CD14-positive monocyte (primary cell): ENCODE measurements at regions not wholly inside any gene's neighbourhood (a gene's known extent, or its start where the extent isn't known, plus 50 kb on each side); places are given as distances from the start of the nearest gene placed in this dataset.

ENCODE experiments used
- DNase-seq, 3 donors: peaks; one replicate each; pipeline ENCODE4 v3.0.0-alpha.2; 2011 to 2022
- H2AFZ ChIP-seq: 2 replicates; pipeline ENCODE4 v1.6.0; 2012; ENCODE audit warnings: mild to moderate bottlenecking, low read depth, low read length, inconsistent platforms; ENCODE audit not compliant: insufficient read depth, poor library complexity, severe bottlenecking
- H3K27ac ChIP-seq, 2 donors: 1 replicate in 1 of 2; 2 replicates in 1 of 2; pipeline ENCODE4 v1.5.1; 2012 to 2013; ENCODE audit warnings: low read length in 2 of 2, control low read depth in 1 of 2, inconsistent platforms in 1 of 2, low read depth in 1 of 2, mild to moderate bottlenecking in 1 of 2
- H3K27me3 ChIP-seq, 2 donors: one replicate each; pipeline versions ENCODE4 v1.6.0 to v1.6.1; 2011 to 2013; ENCODE audit warnings: low read length in 2 of 2; ENCODE audit not compliant: control insufficient read depth in 2 of 2, insufficient read depth in 2 of 2
- H3K36me3 ChIP-seq, 2 donors: replicated peaks in 1 of 2; 1 replicate in 1 of 2; 2 replicates in 1 of 2; pipeline versions ENCODE4 v1.5.1 to v1.6.1; 2012 to 2013; ENCODE audit warnings: low read length in 2 of 2, control low read depth in 1 of 2, inconsistent platforms in 1 of 2, mild to moderate bottlenecking in 1 of 2; ENCODE audit not compliant: insufficient read depth in 2 of 2, control insufficient read depth in 1 of 2
- H3K4me1 ChIP-seq, 2 donors: 1 replicate in 1 of 2; 2 replicates in 1 of 2; pipeline versions ENCODE4 v1.5.1 to v1.6.1; 2012 to 2013; ENCODE audit warnings: low read length in 2 of 2, control low read depth in 1 of 2, inconsistent platforms in 1 of 2, mild to moderate bottlenecking in 1 of 2, moderate library complexity in 1 of 2; ENCODE audit not compliant: insufficient read depth in 2 of 2, control insufficient read depth in 1 of 2
- H3K4me2 ChIP-seq: replicated peaks from 2 replicates; pipeline ENCODE3; 2012; ENCODE audit warnings: low read length, moderate library complexity, mild to moderate bottlenecking; ENCODE audit not compliant: poor library complexity, severe bottlenecking; ENCODE audit errors: extremely low read depth
- H3K4me3 ChIP-seq, 3 experiments: fragments of 200-600 bp in 1 of 3; sonication (generic) in 1 of 3; replicated peaks in 1 of 3; 1 replicate in 2 of 3; 2 replicates in 1 of 3; pipeline ENCODE4 v1.5.1; 2011 to 2013; ENCODE audit warnings: low read length in 3 of 3, mild to moderate bottlenecking in 3 of 3, control low read depth in 2 of 3, low read depth in 2 of 3, inconsistent platforms in 1 of 3, moderate library complexity in 1 of 3
- H3K79me2 ChIP-seq: 2 replicates; pipeline ENCODE4 v1.6.0; 2012; ENCODE audit warnings: mild to moderate bottlenecking, control low read depth, inconsistent platforms, low read length, moderate library complexity; ENCODE audit not compliant: insufficient read depth
- H3K9ac ChIP-seq: 2 replicates; pipeline ENCODE4 v1.6.0; 2017; ENCODE audit warnings: low read length, mild to moderate bottlenecking; ENCODE audit not compliant: insufficient read depth, poor library complexity, severe bottlenecking
- H3K9me3 ChIP-seq, 2 donors: replicated peaks in 1 of 2; 1 replicate in 1 of 2; 2 replicates in 1 of 2; pipeline versions ENCODE4 v1.5.1 to v1.6.1; 2012 to 2013; ENCODE audit warnings: low read length in 2 of 2, control low read depth in 1 of 2; ENCODE audit not compliant: control insufficient read depth in 1 of 2, insufficient read depth in 1 of 2
- H4K20me1 ChIP-seq: 2 replicates; pipeline ENCODE4 v1.6.0; 2012; ENCODE audit warnings: mild to moderate bottlenecking, low read length, control low read depth, moderate library complexity; ENCODE audit not compliant: insufficient read depth
- H3K27ac Mint-ChIP-seq, 7 donors: one replicate each; pipeline ENCODE4 v1.8.0; 2020; ENCODE audit warnings: mild to moderate bottlenecking in 7 of 7, mixed read lengths in 7 of 7, moderate library complexity in 6 of 7, inconsistent platforms in 2 of 7
- H3K27me3 Mint-ChIP-seq, 3 donors: one replicate each; pipeline ENCODE4 v1.8.0; 2021 to 2022; ENCODE audit warnings: low read depth in 3 of 3, mild to moderate bottlenecking in 3 of 3, mixed read lengths in 3 of 3, moderate library complexity in 3 of 3, inconsistent platforms in 1 of 3
- H3K36me3 Mint-ChIP-seq, 2 donors: one replicate each; pipeline ENCODE4 v1.8.0; 2020; ENCODE audit warnings: mixed read lengths in 2 of 2, inconsistent platforms in 1 of 2, mild to moderate bottlenecking in 1 of 2
- H3K4me1 Mint-ChIP-seq: one replicate; pipeline ENCODE4 v1.8.0; 2020; ENCODE audit warnings: mild to moderate bottlenecking, mixed read lengths
- H3K4me3 Mint-ChIP-seq, 2 donors: one replicate each; pipeline ENCODE4 v1.8.0; 2020; ENCODE audit warnings: mild to moderate bottlenecking in 2 of 2, mixed read lengths in 2 of 2, moderate library complexity in 1 of 2
- H3K9me3 Mint-ChIP-seq, 7 donors: one replicate each; pipeline ENCODE4 v1.8.0; 2020 to 2022; ENCODE audit warnings: mixed read lengths in 7 of 7, mild to moderate bottlenecking in 6 of 7, moderate library complexity in 6 of 7, inconsistent platforms in 2 of 7
- CTCF ChIP-seq: fragments of 200-600 bp; IDR thresholded peaks from one replicate; pipeline ENCODE4 v1.8.0; 2022; ENCODE audit warnings: antibody characterized with exemption, mild to moderate bottlenecking
- WGBS: methylation state at CpG from one replicate; pipeline ENCODE4 v1.1.5; 2013; ENCODE audit warnings: missing lambda C conversion rate; ENCODE audit not compliant: insufficient coverage; 5-methylcytosine and 5-hydroxymethylcytosine counted together
- intact Hi-C, 2 donors: fragments of 100-400 bp; cut with micrococcal nuclease; formaldehyde crosslinking; loops; one replicate each; pipeline versions ENCODE4 v1.15.0 to v1.15.1; 2023

DNA sequence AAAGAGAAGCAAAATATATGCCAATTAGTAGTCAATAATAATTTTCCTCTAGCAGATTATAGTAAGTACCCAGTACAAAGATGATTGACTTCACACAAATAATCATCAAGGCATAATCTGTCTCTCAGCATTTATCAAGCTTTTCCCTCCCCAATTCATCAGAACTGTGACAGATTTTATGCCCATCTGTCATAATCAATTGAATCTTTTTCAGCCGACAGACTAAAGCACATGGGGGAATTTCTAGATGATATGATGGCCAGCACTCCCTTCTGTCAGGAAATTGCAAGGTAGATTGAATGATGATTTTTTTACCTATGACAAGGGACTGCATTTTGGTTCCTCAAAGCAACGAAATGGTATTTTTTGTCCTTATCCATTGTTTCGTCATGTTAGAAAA is 227.1 kb upstream of the CYLC2 start:
- no peak overlapping the region for H3K4me2 ChIP-seq
- H4K20me1 ChIP-seq, result no peaks in the 10 kb centered on the region
- no peak for TF ChIP-seq CTCF
- no peaks in the 10 kb centered on the region for H3K36me3 ChIP-seq
- no peak overlapping the region for H3K27ac ChIP-seq
- no peaks in the 10 kb centered on the region for H3K4me1 ChIP-seq
- no peaks in the 10 kb centered on the region for H3K27me3 ChIP-seq
- Mint-ChIP-seq H3K4me1 (no peaks in the 10 kb centered on the region), H3K9me3 (peaks cover 0 to 2% (median 0%) of the 10 kb centered on the region in 7 donors), H3K36me3 (no peaks in the 10 kb centered on the region), H3K27me3 (no peaks in the 10 kb centered on the region), H3K27ac (no peak overlapping the region), H3K4me3 (no peak overlapping the region)
- H2AFZ ChIP-seq, result no peak overlapping the region
- intact Hi-C loops, result no loop called here
- H3K4me3 ChIP-seq, result no peak overlapping the region
- no CpG with 5 or more reads among the region's 3 CpGs for WGBS
- no peak overlapping the region for H3K9ac ChIP-seq
- DNase-seq, result no peak
- H3K79me2 ChIP-seq, result no peaks in the 10 kb centered on the region
- H3K9me3 ChIP-seq, result peaks cover 0 to 3% of the 10 kb centered on the region in 2 donors

GRCh38 chr9:102767076-102767475 is 228.1 kb upstream of the CYLC2 start:
- Histone ChIP-seq H3K79me2 (no peaks in the 10 kb centered on the region), H3K4me2 (no peak overlapping the region), H3K4me1 (no peaks in the 10 kb centered on the region), H3K27me3 (no peaks in the 10 kb centered on the region), H3K9me3 (peaks cover 0 to 3% of the 10 kb centered on the region in 2 donors), H2AFZ (no peak overlapping the region), H3K36me3 (no peaks in the 10 kb centered on the region), H3K27ac (no peak overlapping the region), H4K20me1 (no peaks in the 10 kb centered on the region), H3K4me3 (no peak overlapping the region), H3K9ac (no peak overlapping the region)
- H3K27me3 Mint-ChIP-seq, result no peaks in the 10 kb centered on the region
- H3K27ac Mint-ChIP-seq, result no peak overlapping the region
- TF ChIP-seq CTCF, result no peak
- intact Hi-C loops, result no loop called here
- no CpG with 5 or more reads among the region's 4 CpGs for WGBS
- H3K4me3 Mint-ChIP-seq, result no peak overlapping the region
- H3K9me3 Mint-ChIP-seq, result peaks cover 0 to 2% (median 0%) of the 10 kb centered on the region in 7 donors
- no peaks in the 10 kb centered on the region for H3K36me3 Mint-ChIP-seq
- no peaks in the 10 kb centered on the region for H3K4me1 Mint-ChIP-seq
- DNase-seq, result no peak
